Epithelial cell of esophagus (primary cell): ENCODE measurements at regions not wholly inside any gene's neighbourhood (a gene's known extent, or its start where the extent isn't known, plus 50 kb on each side); places are given as distances from the start of the nearest gene placed in this dataset.
"Not testable (repeated sequence)": the region's sequence is repeated elsewhere in the genome, so short reads cannot be mapped to it uniquely, and the experiment has no call there.

Experiments
- DNase-seq: peaks from one replicate; pipeline ENCODE4 v3.0.0; 2010; ENCODE audit warnings: low read depth
- H3K4me3 ChIP-seq: 2 replicates; pipeline ENCODE4 v1.5.1; 2011; ENCODE audit warnings: mild to moderate bottlenecking, low read length, control low read depth
- TF ChIP-seq, protein P1 (sequence below): IDR thresholded peaks from 2 replicates; pipeline ENCODE4 v1.5.1; 2011; ENCODE audit warnings: low read depth, mild to moderate bottlenecking, low read length, control low read depth, inconsistent platforms; ENCODE audit not compliant: insufficient read depth; ENCODE audit errors: missing control alignments

DNA sequence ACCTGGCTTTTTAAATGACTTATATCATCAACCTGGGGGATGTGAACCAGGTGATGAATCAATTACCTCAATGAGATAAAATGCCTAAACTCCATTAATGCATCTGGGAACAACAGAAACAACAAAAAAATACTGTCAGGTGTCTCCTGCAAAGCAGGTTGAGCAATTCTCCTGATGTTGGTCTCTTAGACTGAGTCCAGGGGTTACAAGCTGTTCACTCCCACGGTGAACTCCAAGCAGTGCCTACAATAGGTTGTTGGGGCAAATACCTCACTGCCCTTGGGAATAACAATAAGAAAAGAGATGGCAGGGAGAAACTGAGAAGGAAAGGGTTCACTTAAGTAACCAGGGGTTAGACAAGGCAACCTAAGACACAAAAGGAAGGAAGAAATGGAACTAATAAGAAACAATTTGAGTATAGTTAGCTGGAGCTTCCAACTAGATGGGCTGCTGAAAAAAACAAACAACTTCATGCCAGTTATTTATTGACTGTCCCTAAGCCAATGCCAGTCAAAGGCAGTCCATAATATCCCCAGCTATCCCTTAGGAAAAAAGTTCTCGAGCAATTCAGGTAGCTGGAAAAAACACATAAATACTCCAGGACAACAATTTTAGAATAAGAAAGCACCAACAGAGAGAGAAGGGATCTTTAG is 97.6 kb upstream of the MAGI3 start:
- H3K4me3 ChIP-seq, result no peak overlapping the region
- no peak for DNase-seq
- TF ChIP-seq, protein P1, sequence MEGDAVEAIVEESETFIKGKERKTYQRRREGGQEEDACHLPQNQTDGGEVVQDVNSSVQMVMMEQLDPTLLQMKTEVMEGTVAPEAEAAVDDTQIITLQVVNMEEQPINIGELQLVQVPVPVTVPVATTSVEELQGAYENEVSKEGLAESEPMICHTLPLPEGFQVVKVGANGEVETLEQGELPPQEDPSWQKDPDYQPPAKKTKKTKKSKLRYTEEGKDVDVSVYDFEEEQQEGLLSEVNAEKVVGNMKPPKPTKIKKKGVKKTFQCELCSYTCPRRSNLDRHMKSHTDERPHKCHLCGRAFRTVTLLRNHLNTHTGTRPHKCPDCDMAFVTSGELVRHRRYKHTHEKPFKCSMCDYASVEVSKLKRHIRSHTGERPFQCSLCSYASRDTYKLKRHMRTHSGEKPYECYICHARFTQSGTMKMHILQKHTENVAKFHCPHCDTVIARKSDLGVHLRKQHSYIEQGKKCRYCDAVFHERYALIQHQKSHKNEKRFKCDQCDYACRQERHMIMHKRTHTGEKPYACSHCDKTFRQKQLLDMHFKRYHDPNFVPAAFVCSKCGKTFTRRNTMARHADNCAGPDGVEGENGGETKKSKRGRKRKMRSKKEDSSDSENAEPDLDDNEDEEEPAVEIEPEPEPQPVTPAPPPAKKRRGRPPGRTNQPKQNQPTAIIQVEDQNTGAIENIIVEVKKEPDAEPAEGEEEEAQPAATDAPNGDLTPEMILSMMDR, result no peak

DNA sequence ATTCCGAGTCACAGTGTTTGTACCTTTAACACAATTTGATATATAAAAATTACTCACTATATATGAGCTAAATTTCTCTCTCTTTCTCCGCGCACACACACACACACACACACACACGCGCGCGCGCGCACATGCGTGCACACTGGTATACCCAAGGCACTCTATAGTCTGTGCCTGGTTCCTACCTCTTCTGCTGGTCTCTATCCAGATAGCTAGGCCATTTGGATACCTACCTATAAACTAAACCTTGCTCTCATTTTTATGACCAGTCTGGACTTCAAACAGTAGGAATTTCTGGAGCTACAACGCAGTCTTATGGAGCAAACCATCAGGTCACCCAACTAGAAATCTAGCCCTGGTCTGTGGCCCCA is 97.1 kb upstream of the MAGI3 start:
- no peak for DNase-seq
- TF ChIP-seq, protein P1, result no peak
- no peak overlapping the region for H3K4me3 ChIP-seq

DNA sequence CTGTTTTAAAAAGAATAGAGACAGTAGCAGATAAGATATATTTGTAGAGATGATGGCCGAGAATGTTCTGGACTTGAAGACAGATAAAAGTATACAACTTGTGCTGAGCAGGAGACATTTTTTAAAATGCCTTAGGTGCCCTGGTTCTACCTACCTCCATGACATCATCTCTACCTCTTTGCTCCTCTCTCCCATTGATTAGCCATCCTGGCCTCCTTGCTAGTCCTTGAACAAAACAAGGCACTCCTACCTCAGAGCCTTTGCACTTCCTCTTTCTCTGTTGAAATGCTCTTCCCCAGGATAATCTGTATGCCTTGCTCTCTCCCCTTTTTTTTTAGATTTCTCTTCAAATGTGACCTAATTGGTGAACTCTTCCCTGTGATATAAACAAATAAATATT is 92.6 kb upstream of the MAGI3 start:
- H3K4me3 ChIP-seq, result no peak overlapping the region
- TF ChIP-seq, protein P1, result no peak
- no peak for DNase-seq

DNA sequence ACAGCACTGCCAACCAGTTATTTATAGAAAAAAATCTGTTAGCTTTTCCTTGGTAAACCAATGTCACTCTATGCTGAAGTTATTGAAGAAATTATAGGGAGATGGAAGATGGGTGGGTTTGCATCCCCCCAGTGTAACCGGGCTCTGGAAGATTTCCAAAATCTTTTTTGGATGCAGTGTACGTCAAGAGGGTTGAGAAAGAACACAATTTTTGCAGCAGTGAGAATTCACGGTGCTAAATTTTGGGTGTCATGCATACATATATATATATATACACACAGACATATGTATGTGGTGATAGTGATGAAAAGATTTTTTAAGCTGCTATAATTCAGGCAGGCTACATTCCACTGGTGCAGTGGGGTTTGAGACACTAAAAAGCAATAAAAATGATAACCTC is 91.4 kb upstream of the MAGI3 start:
- no peak overlapping the region for H3K4me3 ChIP-seq
- TF ChIP-seq, protein P1, result no peak
- no peak for DNase-seq

GRCh38 chr1:113302636-113303035 is 87.7 kb upstream of the MAGI3 start:
- TF ChIP-seq, protein P1, result no peak
- no peak for DNase-seq
- H3K4me3 ChIP-seq, result no peak overlapping the region

DNA sequence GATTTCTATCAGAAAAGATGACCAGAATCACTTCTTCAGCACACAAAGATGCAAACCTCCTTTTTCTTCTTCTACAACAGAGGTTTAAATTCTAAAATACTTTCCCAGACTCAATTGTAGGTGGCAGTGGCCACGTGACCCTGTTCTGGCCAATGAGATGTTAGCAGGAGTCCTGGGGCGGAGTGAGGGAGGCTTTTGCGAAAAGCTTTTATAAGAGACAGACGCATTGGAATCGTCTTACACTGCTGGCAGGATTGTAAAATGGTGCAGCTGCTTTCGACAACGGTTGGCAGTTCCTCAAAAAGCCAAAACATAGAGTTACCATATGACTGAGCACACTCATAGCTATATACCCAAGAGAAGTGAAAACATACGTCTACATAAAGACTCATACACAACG is 87.0 kb upstream of the MAGI3 start:
- H3K4me3 ChIP-seq, result no peak overlapping the region
- DNase-seq, result no peak
- TF ChIP-seq, protein P1, result no peak

DNA sequence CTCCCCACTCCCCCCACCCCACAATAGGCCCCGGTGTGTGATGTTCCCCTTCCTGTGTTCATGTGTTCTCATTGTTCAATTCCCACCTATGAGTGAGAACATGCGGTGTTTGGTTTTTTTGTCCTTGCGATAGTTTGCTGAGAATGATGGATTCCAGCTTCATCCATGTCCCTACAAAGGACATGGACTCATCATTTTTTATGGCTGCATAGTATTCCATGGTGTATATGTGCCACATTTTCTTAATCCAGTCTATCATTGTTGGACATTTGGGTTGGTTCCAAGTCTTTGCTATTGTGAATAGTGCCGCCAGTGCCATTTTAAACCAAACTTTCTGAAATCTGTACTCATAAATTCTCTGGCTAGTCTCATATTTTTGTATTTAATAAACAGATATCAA is 85.3 kb upstream of the MAGI3 start:
- H3K4me3 ChIP-seq, DNase-seq: not testable (repeated sequence)
